ENCODE measurements at regions not wholly inside any gene's neighbourhood (a gene's known extent, or its start where the extent isn't known, plus 50 kb on each side); places are given as distances from the start of the nearest gene placed in this dataset.

DNA sequence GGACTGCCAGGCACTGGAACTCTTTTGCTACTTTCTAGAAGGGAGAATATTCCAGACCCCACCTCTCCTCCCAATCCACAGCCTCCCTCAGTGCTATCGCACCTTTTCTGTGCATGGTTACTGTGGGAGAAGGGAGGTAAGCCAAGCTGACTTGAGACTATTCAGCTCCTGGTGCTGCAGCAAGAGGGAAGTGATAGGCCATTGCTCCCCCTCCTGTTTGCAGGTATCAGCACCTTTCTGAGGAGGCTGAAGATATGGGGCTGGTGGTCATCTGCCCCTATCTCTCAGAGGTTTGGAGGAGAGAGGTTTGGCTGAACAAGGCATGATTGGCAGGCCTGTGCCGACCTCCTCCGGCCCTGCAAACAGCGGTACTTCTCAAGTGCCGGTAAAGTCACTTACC lies 103.3 kb upstream of the GATB start:
- Histone ChIP-seq H3K4me1 (peaks cover 0 to 26% (median 15%) of the 10 kb centered on the region in 6 donors), H3K36me3 (no peaks in the 10 kb centered on the region), H3K9me3 (peaks cover 0 to 15% (median 6%) of the 10 kb centered on the region in 8 donors), H3K27ac (no peak overlapping the region), H3K4me3 (no peak overlapping the region), H3K27me3 (replicated peaks in 1 of 7) (no peaks in the 10 kb centered on the region)
- WGBS, 5 donors = 78 to 97% (median 88%) methylated on average over 5 of the region's 5 CpGs
- no peak for DNase-seq
- intact Hi-C loops (cut with DNase I; ENCODE audit: low total_unique reads) = no loop called here
- TF ChIP-seq, protein P1, sequence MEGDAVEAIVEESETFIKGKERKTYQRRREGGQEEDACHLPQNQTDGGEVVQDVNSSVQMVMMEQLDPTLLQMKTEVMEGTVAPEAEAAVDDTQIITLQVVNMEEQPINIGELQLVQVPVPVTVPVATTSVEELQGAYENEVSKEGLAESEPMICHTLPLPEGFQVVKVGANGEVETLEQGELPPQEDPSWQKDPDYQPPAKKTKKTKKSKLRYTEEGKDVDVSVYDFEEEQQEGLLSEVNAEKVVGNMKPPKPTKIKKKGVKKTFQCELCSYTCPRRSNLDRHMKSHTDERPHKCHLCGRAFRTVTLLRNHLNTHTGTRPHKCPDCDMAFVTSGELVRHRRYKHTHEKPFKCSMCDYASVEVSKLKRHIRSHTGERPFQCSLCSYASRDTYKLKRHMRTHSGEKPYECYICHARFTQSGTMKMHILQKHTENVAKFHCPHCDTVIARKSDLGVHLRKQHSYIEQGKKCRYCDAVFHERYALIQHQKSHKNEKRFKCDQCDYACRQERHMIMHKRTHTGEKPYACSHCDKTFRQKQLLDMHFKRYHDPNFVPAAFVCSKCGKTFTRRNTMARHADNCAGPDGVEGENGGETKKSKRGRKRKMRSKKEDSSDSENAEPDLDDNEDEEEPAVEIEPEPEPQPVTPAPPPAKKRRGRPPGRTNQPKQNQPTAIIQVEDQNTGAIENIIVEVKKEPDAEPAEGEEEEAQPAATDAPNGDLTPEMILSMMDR (IDR thresholded peaks at IDR 0.05 in 8 of 11, conservative IDR thresholded peaks at IDR 0.05 in 3 of 11) = no peak
- no peak for TF ChIP-seq POLR2A (IDR thresholded peaks at IDR 0.05)
- no peak for TF ChIP-seq POLR2AphosphoS5 (IDR thresholded peaks at IDR 0.05)

DNA sequence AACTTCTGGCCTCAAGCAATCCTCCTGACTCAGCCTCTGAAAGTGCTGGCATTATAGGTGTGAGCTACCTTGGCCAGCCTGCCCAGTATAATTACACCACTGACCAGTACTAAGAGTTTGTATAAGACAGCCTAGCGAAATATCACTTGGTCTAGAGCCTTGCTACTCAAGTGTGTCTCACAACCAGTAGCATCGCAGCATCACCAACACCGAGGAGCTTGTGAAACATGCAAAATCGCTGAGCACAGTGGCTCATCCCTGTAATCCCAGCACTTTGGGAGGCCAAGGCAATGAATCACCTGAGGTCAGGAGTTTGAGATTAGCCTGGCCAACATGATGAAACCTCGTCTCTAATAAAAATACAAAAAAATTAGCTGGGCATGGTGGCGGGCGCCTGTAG lies 102.0 kb upstream of the GATB start:
- DNase-seq = no peak
- peaks cover 0 to 26% (median 15%) of the 10 kb centered on the region in 6 donors for H3K4me1 ChIP-seq

DNA sequence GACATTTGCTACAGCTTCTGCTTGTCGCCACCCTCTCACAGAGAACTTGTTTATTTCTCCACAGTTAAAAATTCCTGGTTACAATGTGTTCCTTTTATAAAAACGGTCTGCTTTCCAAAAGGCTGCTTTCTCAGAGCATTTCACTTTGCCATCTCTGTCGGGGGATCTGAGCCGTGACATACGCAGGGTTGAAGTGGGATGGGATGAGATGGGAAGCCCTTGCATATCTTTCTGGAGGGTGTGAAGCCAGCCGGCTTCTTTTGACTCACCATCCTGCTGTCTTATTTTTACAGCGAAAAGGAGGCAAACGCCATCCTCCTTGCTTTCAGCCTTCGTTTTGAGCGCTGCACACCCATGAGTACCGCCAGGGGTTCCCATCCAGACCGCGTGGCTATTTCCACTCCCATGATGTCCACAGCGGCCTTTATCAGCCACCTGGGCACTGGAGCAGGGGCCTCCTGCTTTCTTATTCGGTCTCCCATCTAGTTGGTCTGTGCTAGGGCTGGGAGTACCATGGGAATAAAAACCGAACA lies 99.8 kb upstream of the GATB start:
- peaks cover 0 to 13% (median 8%) of the 10 kb centered on the region in 6 donors for H3K4me1 ChIP-seq
- H3K27me3 ChIP-seq (replicated peaks in 1 of 7) = no peaks in the 10 kb centered on the region
- no peaks in the 10 kb centered on the region for H3K9me3 ChIP-seq
- no peak overlapping the region for H3K27ac ChIP-seq
- intact Hi-C loops (cut with DNase I; ENCODE audit: low total_unique reads) = no loop called here
- WGBS, 5 donors = 83 to 94% (median 90%) methylated on average over 16 of the region's 16 CpGs
- H3K4me3 ChIP-seq = no peak overlapping the region
- TF ChIP-seq POLR2AphosphoS5 (IDR thresholded peaks at IDR 0.05) = no peak
- TF ChIP-seq, protein P1 (IDR thresholded peaks at IDR 0.05 in 8 of 11, conservative IDR thresholded peaks at IDR 0.05 in 3 of 11) = no peak
- no peak for TF ChIP-seq POLR2A (IDR thresholded peaks at IDR 0.05)
- H3K36me3 ChIP-seq = no peaks in the 10 kb centered on the region
- no peak for DNase-seq

More for the DNA sequence above, 102.0 kb upstream of the GATB start:
- 76 to 97% (median 84%) methylated on average over 7 of the region's 7 CpGs for WGBS, 5 donors
- no peaks in the 10 kb centered on the region for H3K36me3 ChIP-seq
- intact Hi-C loops (cut with DNase I; ENCODE audit: low total_unique reads) = no loop called here
- H3K4me3 ChIP-seq = no peak overlapping the region
- H3K27ac ChIP-seq = no peak overlapping the region
- H3K9me3 ChIP-seq = peaks cover 0 to 4% (median 0%) of the 10 kb centered on the region in 8 donors
- TF ChIP-seq POLR2AphosphoS5 (IDR thresholded peaks at IDR 0.05) (no peak), POLR2A (IDR thresholded peaks at IDR 0.05) (no peak)
- TF ChIP-seq, protein P1 (IDR thresholded peaks at IDR 0.05 in 8 of 11, conservative IDR thresholded peaks at IDR 0.05 in 3 of 11) = no peak
- H3K27me3 ChIP-seq (replicated peaks in 1 of 7) = no peaks in the 10 kb centered on the region

- Histone ChIP-seq H3K9me3 (no peaks in the 10 kb centered on the region), H3K4me3 (no peak overlapping the region), H3K4me1 (peaks cover 0 to 3% (median 1%) of the 10 kb centered on the region in 6 donors), H3K27me3 (replicated peaks in 1 of 7) (no peaks in the 10 kb centered on the region), H3K36me3 (no peaks in the 10 kb centered on the region), H3K27ac (no peak overlapping the region)
- WGBS, 5 donors = 89 to 98% (median 92%) methylated on average over 3 of the region's 3 CpGs
- TF ChIP-seq POLR2A (IDR thresholded peaks at IDR 0.05) (no peak), POLR2AphosphoS5 (IDR thresholded peaks at IDR 0.05) (no peak)
- TF ChIP-seq, protein P1 (IDR thresholded peaks at IDR 0.05 in 8 of 11, conservative IDR thresholded peaks at IDR 0.05 in 3 of 11) = no peak
- no peak for DNase-seq
- intact Hi-C loops (cut with DNase I; ENCODE audit: low total_unique reads) = no loop called here
Measured at GRCh38 chr4:151859641-151860040, 98.8 kb upstream of the GATB start.
